ENCODE measurements at regions not wholly inside any gene's neighbourhood (a gene's known extent, or its start where the extent isn't known, plus 50 kb on each side); places are given as distances from the start of the nearest gene placed in this dataset.

DNA sequence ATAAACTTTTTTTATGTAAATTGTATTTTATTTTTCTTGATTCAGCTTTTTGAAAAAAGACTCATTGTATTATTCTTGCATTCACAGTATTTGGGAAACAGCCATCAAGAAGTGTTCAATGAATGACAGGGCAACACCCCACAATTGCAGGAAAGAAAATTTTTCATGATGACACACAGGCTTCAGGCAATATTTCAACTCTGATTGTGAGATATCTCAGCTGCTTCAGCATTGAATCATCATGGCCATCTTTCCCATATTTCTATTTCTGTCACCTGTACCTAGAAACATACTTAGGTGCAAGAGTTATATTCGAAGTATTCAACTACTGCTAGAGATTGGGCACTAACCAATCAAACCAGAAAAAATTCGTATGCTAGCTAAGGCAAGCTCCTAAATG is 446.0 kb downstream of the ISL1 start:
- Histone ChIP-seq H3K4me3 (no peak overlapping the region), H3K9me3 (replicated peaks; ENCODE audit: control insufficient read depth, insufficient read depth, low read length) (no peaks in the 10 kb centered on the region), H3K36me3 (ENCODE audit: control insufficient read depth in 2 of 2, insufficient read depth in 2 of 2, low read length in 1 of 2) (no peaks in the 10 kb centered on the region), H3K4me2 (ENCODE audit: control insufficient read depth, insufficient read depth) (no peak overlapping the region), H3K27ac (ENCODE audit: control insufficient read depth, insufficient read depth) (no peak overlapping the region), H3K9ac (ENCODE audit: control insufficient read depth, insufficient read depth, low read length) (no peak overlapping the region), H3K79me2 (ENCODE audit: control insufficient read depth, insufficient read depth, low read length) (no peaks in the 10 kb centered on the region), H2AFZ (ENCODE audit: control insufficient read depth, low read depth, low read length) (no peak overlapping the region), H3K4me1 (ENCODE audit: control insufficient read depth, insufficient read depth, low read length) (no peaks in the 10 kb centered on the region), H3K27me3 (replicated peaks in 1 of 2; ENCODE audit: control insufficient read depth in 2 of 2, insufficient read depth in 2 of 2, low read length in 1 of 2) (no peaks in the 10 kb centered on the region), H4K20me1 (ENCODE audit: control insufficient read depth, insufficient read depth) (no peaks in the 10 kb centered on the region)
- intact Hi-C loops (cut with micrococcal nuclease; ENCODE audit: unreplicated experiment) (no loop called here), in situ Hi-C loops (cut with MboI) (no loop called here)
- DNase-seq (ENCODE audit: low read depth, low spot score) (no peak), FAIRE-seq (no peak), ATAC-seq (no peak)
- 3% methylated on average over 2 of the region's 2 CpGs for WGBS (ENCODE audit: insufficient coverage, insufficient replicate concordance, low lambda C conversion rate, missing lambda C conversion rate)
- POLR2A ChIA-PET, result no interaction called here
- no TSS peak for BruUV-seq (replicated peaks)
- CTCF ChIA-PET, result interaction anchor here (1.1 kb wide), 1 partner anchor 84 kb away, joined by 4 read pairs; no protein-coding TSS in a partner anchor
- no peak for TF ChIP-seq IKZF2 (IDR thresholded peaks at IDR 0.05)
- TF ChIP-seq, protein P1, sequence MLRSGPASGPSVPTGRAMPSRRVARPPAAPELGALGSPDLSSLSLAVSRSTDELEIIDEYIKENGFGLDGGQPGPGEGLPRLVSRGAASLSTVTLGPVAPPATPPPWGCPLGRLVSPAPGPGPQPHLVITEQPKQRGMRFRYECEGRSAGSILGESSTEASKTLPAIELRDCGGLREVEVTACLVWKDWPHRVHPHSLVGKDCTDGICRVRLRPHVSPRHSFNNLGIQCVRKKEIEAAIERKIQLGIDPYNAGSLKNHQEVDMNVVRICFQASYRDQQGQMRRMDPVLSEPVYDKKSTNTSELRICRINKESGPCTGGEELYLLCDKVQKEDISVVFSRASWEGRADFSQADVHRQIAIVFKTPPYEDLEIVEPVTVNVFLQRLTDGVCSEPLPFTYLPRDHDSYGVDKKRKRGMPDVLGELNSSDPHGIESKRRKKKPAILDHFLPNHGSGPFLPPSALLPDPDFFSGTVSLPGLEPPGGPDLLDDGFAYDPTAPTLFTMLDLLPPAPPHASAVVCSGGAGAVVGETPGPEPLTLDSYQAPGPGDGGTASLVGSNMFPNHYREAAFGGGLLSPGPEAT (IDR thresholded peaks at IDR 0.05; ENCODE audit: low read depth), result no peak
- no peak for TF ChIP-seq KDM1A (IDR thresholded peaks at IDR 0.05; ENCODE audit: borderline replicate concordance)
- TF ChIP-seq BMI1 (IDR thresholded peaks at IDR 0.05; ENCODE audit: borderline replicate concordance), result no peak
- TF ChIP-seq, protein P2, sequence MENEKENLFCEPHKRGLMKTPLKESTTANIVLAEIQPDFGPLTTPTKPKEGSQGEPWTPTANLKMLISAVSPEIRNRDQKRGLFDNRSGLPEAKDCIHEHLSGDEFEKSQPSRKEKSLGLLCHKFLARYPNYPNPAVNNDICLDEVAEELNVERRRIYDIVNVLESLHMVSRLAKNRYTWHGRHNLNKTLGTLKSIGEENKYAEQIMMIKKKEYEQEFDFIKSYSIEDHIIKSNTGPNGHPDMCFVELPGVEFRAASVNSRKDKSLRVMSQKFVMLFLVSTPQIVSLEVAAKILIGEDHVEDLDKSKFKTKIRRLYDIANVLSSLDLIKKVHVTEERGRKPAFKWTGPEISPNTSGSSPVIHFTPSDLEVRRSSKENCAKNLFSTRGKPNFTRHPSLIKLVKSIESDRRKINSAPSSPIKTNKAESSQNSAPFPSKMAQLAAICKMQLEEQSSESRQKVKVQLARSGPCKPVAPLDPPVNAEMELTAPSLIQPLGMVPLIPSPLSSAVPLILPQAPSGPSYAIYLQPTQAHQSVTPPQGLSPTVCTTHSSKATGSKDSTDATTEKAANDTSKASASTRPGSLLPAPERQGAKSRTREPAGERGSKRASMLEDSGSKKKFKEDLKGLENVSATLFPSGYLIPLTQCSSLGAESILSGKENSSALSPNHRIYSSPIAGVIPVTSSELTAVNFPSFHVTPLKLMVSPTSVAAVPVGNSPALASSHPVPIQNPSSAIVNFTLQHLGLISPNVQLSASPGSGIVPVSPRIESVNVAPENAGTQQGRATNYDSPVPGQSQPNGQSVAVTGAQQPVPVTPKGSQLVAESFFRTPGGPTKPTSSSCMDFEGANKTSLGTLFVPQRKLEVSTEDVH (IDR thresholded peaks at IDR 0.05; ENCODE audit: low read depth, partially characterized antibody), result no peak
- TF ChIP-seq, protein P3, sequence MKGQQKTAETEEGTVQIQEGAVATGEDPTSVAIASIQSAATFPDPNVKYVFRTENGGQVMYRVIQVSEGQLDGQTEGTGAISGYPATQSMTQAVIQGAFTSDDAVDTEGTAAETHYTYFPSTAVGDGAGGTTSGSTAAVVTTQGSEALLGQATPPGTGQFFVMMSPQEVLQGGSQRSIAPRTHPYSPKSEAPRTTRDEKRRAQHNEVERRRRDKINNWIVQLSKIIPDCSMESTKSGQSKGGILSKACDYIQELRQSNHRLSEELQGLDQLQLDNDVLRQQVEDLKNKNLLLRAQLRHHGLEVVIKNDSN (IDR thresholded peaks at IDR 0.05; ENCODE audit: borderline replicate concordance, extremely low read length, insufficient read depth, low read depth, low read length), result no peak
- no peak for TF ChIP-seq NFIC (IDR thresholded peaks at IDR 0.05; ENCODE audit: low read depth, low read length)
- TF ChIP-seq CHD2 (IDR thresholded peaks at IDR 0.05; ENCODE audit: borderline replicate concordance, low read depth, low read length), result no peak
- TF ChIP-seq MEF2A (IDR thresholded peaks at IDR 0.05; ENCODE audit: insufficient read depth, low read depth, low read length), result no peak
- SMC1A ChIA-PET (ENCODE audit: uncharacterized antibody, unreplicated experiment), result no interaction called here
- RAD21 ChIA-PET (ENCODE audit: unreplicated experiment), result no interaction called here

All from GM12878 (cell line).